ENCODE measurements at regions not wholly inside any gene's neighbourhood (a gene's known extent, or its start where the extent isn't known, plus 50 kb on each side); places are given as distances from the start of the nearest gene placed in this dataset.

- no peak for DNase-seq (ENCODE audit: low read depth)
Observed at GRCh38 chr11:42200311-42200710, 740.9 kb upstream of the LRRC4C start.

GRCh38 chr11:42201603-42202148 is 742.2 kb upstream of the LRRC4C start:
- DNase-seq (ENCODE audit: low read depth): no peak

GRCh38 chr11:42205518-42205917 is 746.1 kb upstream of the LRRC4C start:
- no peak for DNase-seq (ENCODE audit: low read depth)

- DNase-seq (ENCODE audit: low read depth): no peak
Observed at GRCh38 chr11:42225664-42226063, 766.2 kb upstream of the LRRC4C start.

GRCh38 chr11:42232673-42233072 is 773.2 kb upstream of the LRRC4C start:
- no peak for DNase-seq (ENCODE audit: low read depth)

- peak; percentile 64 for DNase-seq (ENCODE audit: low read depth)
Observed at GRCh38 chr11:42234451-42234951, 775.0 kb upstream of the LRRC4C start.

GRCh38 chr11:42237701-42238235 is 778.3 kb upstream of the LRRC4C start:
- peak; percentile 47 for DNase-seq (ENCODE audit: low read depth)

GRCh38 chr11:42239188-42239587 is 779.7 kb upstream of the LRRC4C start:
- DNase-seq (ENCODE audit: low read depth): peak; percentile 68

GRCh38 chr11:42243385-42243784 is 783.9 kb upstream of the LRRC4C start:
- no peak for DNase-seq (ENCODE audit: low read depth)

- DNase-seq (ENCODE audit: low read depth): no peak
Observed at GRCh38 chr11:42244376-42244775, 784.9 kb upstream of the LRRC4C start.

GRCh38 chr11:42249401-42249800 is 789.9 kb upstream of the LRRC4C start:
- DNase-seq (ENCODE audit: low read depth): no peak

- DNase-seq (ENCODE audit: low read depth): no peak
Observed at GRCh38 chr11:42249956-42250355, 790.5 kb upstream of the LRRC4C start.

- no peak for DNase-seq (ENCODE audit: low read depth)
Observed at GRCh38 chr11:42251984-42252383, 792.5 kb upstream of the LRRC4C start.

GRCh38 chr11:42253156-42253555 is 793.7 kb upstream of the LRRC4C start:
- DNase-seq (ENCODE audit: low read depth): no peak

GRCh38 chr11:42255906-42256305 is 796.5 kb upstream of the LRRC4C start:
- DNase-seq (ENCODE audit: low read depth): no peak

GRCh38 chr11:42257534-42257933 is 798.1 kb upstream of the LRRC4C start:
- DNase-seq (ENCODE audit: low read depth): no peak

GRCh38 chr11:42265072-42265471 is 805.6 kb upstream of the LRRC4C start:
- no peak for DNase-seq (ENCODE audit: low read depth)

- peak; percentile 11 for DNase-seq (ENCODE audit: low read depth)
Observed at GRCh38 chr11:42271306-42271705, 811.9 kb upstream of the LRRC4C start.

GRCh38 chr11:42273977-42274376 is 814.5 kb upstream of the LRRC4C start:
- DNase-seq (ENCODE audit: low read depth): no peak

GRCh38 chr11:42296910-42297309 is 837.5 kb upstream of the LRRC4C start:
- DNase-seq (ENCODE audit: low read depth): no peak

- DNase-seq (ENCODE audit: low read depth): no peak
Observed at GRCh38 chr11:42299780-42300179, 840.3 kb upstream of the LRRC4C start.

- no peak for DNase-seq (ENCODE audit: low read depth)
Observed at GRCh38 chr11:42301777-42302176, 842.3 kb upstream of the LRRC4C start.

- DNase-seq (ENCODE audit: low read depth): no peak
Observed at GRCh38 chr11:42311514-42311913, 852.1 kb upstream of the LRRC4C start.

- no peak for DNase-seq (ENCODE audit: low read depth)
Observed at GRCh38 chr11:42311944-42312343, 852.5 kb upstream of the LRRC4C start.

Data from GM04503 (cell line).